ENCODE measurements at regions not wholly inside any gene's neighbourhood (a gene's known extent, or its start where the extent isn't known, plus 50 kb on each side); places are given as distances from the start of the nearest gene placed in this dataset.

DNA sequence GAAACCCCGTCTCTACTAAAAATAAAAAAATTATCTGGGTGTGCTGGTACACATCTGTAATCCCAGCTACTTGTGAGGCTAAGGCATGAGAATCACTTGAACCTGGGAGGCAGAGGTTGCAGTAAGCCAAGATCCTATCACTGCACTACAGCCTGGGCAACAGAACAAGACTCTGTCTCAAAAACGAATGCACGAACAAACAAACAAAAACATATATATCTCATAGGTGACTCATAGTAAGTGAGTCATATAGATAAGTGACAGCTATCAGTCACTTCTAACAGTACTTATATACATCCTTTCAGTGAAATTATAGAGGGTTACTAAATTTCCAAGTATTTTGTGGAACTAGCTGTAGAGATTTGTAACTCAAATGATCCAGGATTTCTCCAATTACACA is 127.3 kb upstream of the FIGN start:
- TF ChIP-seq, protein P1, sequence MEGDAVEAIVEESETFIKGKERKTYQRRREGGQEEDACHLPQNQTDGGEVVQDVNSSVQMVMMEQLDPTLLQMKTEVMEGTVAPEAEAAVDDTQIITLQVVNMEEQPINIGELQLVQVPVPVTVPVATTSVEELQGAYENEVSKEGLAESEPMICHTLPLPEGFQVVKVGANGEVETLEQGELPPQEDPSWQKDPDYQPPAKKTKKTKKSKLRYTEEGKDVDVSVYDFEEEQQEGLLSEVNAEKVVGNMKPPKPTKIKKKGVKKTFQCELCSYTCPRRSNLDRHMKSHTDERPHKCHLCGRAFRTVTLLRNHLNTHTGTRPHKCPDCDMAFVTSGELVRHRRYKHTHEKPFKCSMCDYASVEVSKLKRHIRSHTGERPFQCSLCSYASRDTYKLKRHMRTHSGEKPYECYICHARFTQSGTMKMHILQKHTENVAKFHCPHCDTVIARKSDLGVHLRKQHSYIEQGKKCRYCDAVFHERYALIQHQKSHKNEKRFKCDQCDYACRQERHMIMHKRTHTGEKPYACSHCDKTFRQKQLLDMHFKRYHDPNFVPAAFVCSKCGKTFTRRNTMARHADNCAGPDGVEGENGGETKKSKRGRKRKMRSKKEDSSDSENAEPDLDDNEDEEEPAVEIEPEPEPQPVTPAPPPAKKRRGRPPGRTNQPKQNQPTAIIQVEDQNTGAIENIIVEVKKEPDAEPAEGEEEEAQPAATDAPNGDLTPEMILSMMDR (IDR thresholded peaks at IDR 0.05): no peak
- TF ChIP-seq ZFX (IDR thresholded peaks at IDR 0.05; ENCODE audit: borderline replicate concordance): no peak
